ENCODE measurements at regions not wholly inside any gene's neighbourhood (a gene's known extent, or its start where the extent isn't known, plus 50 kb on each side); places are given as distances from the start of the nearest gene placed in this dataset.

- TF ChIP-seq POLR2A (IDR thresholded peaks at IDR 0.05) (no peak), POLR2AphosphoS5 (IDR thresholded peaks at IDR 0.05) (no peak), CTCF (IDR thresholded peaks at IDR 0.05) (no peak)
Observed at GRCh38 chr11:29190313-29190712, 826.5 kb downstream of the KCNA4 start.

Data from breast epithelium (tissue), 3 donors.